ENCODE measurements at regions not wholly inside any gene's neighbourhood (a gene's known extent, or its start where the extent isn't known, plus 50 kb on each side); places are given as distances from the start of the nearest gene placed in this dataset.

- intact Hi-C loops (cut with micrococcal nuclease) = no loop called here
- no peak for FAIRE-seq
Measured at GRCh38 chr17:13302419-13302818, 284.6 kb upstream of the ELAC2 start.

More at GRCh38 chr17:13302419-13302818, 284.6 kb upstream of the ELAC2 start:
- H3K79me2 ChIP-seq (ENCODE audit: control insufficient read depth, insufficient read depth, low read length) = no peaks in the 10 kb centered on the region
- no peaks in the 10 kb centered on the region for H3K9me1 ChIP-seq (replicated peaks; ENCODE audit: control insufficient read depth, extremely low read depth, insufficient read depth, low read length)
- H3K9me3 ChIP-seq (replicated peaks; ENCODE audit: control insufficient read depth, insufficient read depth, low read length) = no peaks in the 10 kb centered on the region
- CTCF ChIA-PET = no interaction called here
- POLR2A ChIA-PET = no interaction called here
- dilution Hi-C loops (cut with MboI; ENCODE audit: extremely low pct_ligation_motif_present, low sequenced_read_pairs) = no loop called here
- no peak for DNase-seq (ENCODE audit: low read depth, low spot score)
- no peaks in the 10 kb centered on the region for H3K4me1 ChIP-seq (ENCODE audit: control insufficient read depth, extremely low read depth, insufficient read depth, low read length)
- BruUV-seq (replicated peaks) = no TSS peak
- TF ChIP-seq, protein P1, sequence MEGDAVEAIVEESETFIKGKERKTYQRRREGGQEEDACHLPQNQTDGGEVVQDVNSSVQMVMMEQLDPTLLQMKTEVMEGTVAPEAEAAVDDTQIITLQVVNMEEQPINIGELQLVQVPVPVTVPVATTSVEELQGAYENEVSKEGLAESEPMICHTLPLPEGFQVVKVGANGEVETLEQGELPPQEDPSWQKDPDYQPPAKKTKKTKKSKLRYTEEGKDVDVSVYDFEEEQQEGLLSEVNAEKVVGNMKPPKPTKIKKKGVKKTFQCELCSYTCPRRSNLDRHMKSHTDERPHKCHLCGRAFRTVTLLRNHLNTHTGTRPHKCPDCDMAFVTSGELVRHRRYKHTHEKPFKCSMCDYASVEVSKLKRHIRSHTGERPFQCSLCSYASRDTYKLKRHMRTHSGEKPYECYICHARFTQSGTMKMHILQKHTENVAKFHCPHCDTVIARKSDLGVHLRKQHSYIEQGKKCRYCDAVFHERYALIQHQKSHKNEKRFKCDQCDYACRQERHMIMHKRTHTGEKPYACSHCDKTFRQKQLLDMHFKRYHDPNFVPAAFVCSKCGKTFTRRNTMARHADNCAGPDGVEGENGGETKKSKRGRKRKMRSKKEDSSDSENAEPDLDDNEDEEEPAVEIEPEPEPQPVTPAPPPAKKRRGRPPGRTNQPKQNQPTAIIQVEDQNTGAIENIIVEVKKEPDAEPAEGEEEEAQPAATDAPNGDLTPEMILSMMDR (IDR thresholded peaks at IDR 0.05; ENCODE audit: extremely low read depth in 1 of 2, insufficient read depth in 1 of 2, low read depth in 1 of 2, low read length in 2 of 2) = no peak
- no peak for TF ChIP-seq MAX (IDR thresholded peaks at IDR 0.05; ENCODE audit: insufficient read depth, insufficient read length)
- TF ChIP-seq JUN (IDR thresholded peaks at IDR 0.05; ENCODE audit: borderline replicate concordance, insufficient read depth, insufficient read length, low read depth) = no peak
- no peak for TF ChIP-seq FOS (IDR thresholded peaks at IDR 0.05; ENCODE audit: borderline replicate concordance, insufficient read depth, low read length)
- TF ChIP-seq POLR2A (IDR thresholded peaks at IDR 0.05; ENCODE audit: low read depth, low read length) = no peak
- TF ChIP-seq GATA2 (IDR thresholded peaks at IDR 0.05; ENCODE audit: insufficient read depth, insufficient read length, low read depth, low read length) = no peak
- TF ChIP-seq MYC (IDR thresholded peaks at IDR 0.05; ENCODE audit: low read depth, low read length) = no peak
- no peak for TF ChIP-seq POLR2AphosphoS5 (IDR thresholded peaks at IDR 0.05; ENCODE audit: insufficient read depth, low read depth, low read length)
- TF ChIP-seq EZH2 (IDR thresholded peaks at IDR 0.05; ENCODE audit: borderline replicate concordance, low read depth, low read length, severe bottlenecking) = no peak
- no peak overlapping the region for H3K27ac ChIP-seq (ENCODE audit: insufficient read depth, low read depth, low read length)
- no peaks in the 10 kb centered on the region for H3K27me3 ChIP-seq (ENCODE audit: control insufficient read depth in 2 of 2, insufficient read depth in 2 of 2, low read length in 2 of 2)
- no peak overlapping the region for H2AFZ ChIP-seq (ENCODE audit: low read depth, low read length)
- no peaks in the 10 kb centered on the region for H4K20me1 ChIP-seq (replicated peaks; ENCODE audit: control insufficient read depth, extremely low read depth, insufficient read depth, low read length)
- H3K4me3 ChIP-seq (replicated peaks in 1 of 3; ENCODE audit: insufficient read depth in 1 of 3, low read depth in 1 of 3, low read length in 3 of 3) = no peak overlapping the region
- no peaks in the 10 kb centered on the region for H3K36me3 ChIP-seq (ENCODE audit: control insufficient read depth in 2 of 2, extremely low read depth in 1 of 2, insufficient read depth in 2 of 2, low read length in 2 of 2)
- H3K4me2 ChIP-seq (ENCODE audit: insufficient read depth, low read length) = no peak overlapping the region
- H3K9ac ChIP-seq (replicated peaks; ENCODE audit: extremely low read depth, insufficient read depth, low read length) = no peak overlapping the region

Measured in endothelial cell of umbilical vein (primary cell).